ENCODE measurements at regions not wholly inside any gene's neighbourhood (a gene's known extent, or its start where the extent isn't known, plus 50 kb on each side); places are given as distances from the start of the nearest gene placed in this dataset.

GRCh38 chr10:113234481-113234880 is 284.4 kb downstream of the TCF7L2 start:
- Mint-ChIP-seq H3K4me1 (ENCODE audit: low read depth) (peaks cover 7% of the 10 kb centered on the region), H3K9me3 (ENCODE audit: low read depth) (no peaks in the 10 kb centered on the region), H3K36me3 (ENCODE audit: low read depth) (peaks cover 2% of the 10 kb centered on the region), H3K27me3 (ENCODE audit: low read depth) (no peaks in the 10 kb centered on the region), H3K4me3 (ENCODE audit: unreplicated experiment) (no peak overlapping the region), H3K27ac (ENCODE audit: unreplicated experiment) (no peak overlapping the region)
- no peak for DNase-seq (ENCODE audit: low spot score)
- TF ChIP-seq CTCF (IDR thresholded peaks at IDR 0.05): no peak

- no peaks in the 10 kb centered on the region for H3K9me3 Mint-ChIP-seq (ENCODE audit: low read depth)
- DNase-seq (ENCODE audit: low spot score): no peak
- no peak for TF ChIP-seq CTCF (IDR thresholded peaks at IDR 0.05)
- no peak overlapping the region for H3K4me3 Mint-ChIP-seq (ENCODE audit: unreplicated experiment)
- no peaks in the 10 kb centered on the region for H3K27me3 Mint-ChIP-seq (ENCODE audit: low read depth)
- H3K27ac Mint-ChIP-seq (ENCODE audit: unreplicated experiment): no peak overlapping the region
- H3K4me1 Mint-ChIP-seq (ENCODE audit: low read depth): no peaks in the 10 kb centered on the region
- H3K36me3 Mint-ChIP-seq (ENCODE audit: low read depth): peaks cover 2% of the 10 kb centered on the region
These were observed 285.5 kb downstream of the TCF7L2 start for GRCh38 chr10:113235508-113235907.

- H3K27ac Mint-ChIP-seq (ENCODE audit: unreplicated experiment): no peak overlapping the region
- no peak for TF ChIP-seq CTCF (IDR thresholded peaks at IDR 0.05)
- DNase-seq (ENCODE audit: low spot score): no peak
- peaks cover 2% of the 10 kb centered on the region for H3K36me3 Mint-ChIP-seq (ENCODE audit: low read depth)
- H3K27me3 Mint-ChIP-seq (ENCODE audit: low read depth): no peaks in the 10 kb centered on the region
- no peaks in the 10 kb centered on the region for H3K9me3 Mint-ChIP-seq (ENCODE audit: low read depth)
- H3K4me3 Mint-ChIP-seq (ENCODE audit: unreplicated experiment): no peak overlapping the region
- H3K4me1 Mint-ChIP-seq (ENCODE audit: low read depth): no peaks in the 10 kb centered on the region
These were observed 287.0 kb downstream of the TCF7L2 start for GRCh38 chr10:113236998-113237397.

- no peaks in the 10 kb centered on the region for H3K27me3 Mint-ChIP-seq (ENCODE audit: low read depth)
- H3K9me3 Mint-ChIP-seq (ENCODE audit: low read depth): no peaks in the 10 kb centered on the region
- DNase-seq (ENCODE audit: low spot score): no peak
- H3K4me3 Mint-ChIP-seq (ENCODE audit: unreplicated experiment): no peak overlapping the region
- H3K27ac Mint-ChIP-seq (ENCODE audit: unreplicated experiment): no peak overlapping the region
- H3K36me3 Mint-ChIP-seq (ENCODE audit: low read depth): peaks cover 2% of the 10 kb centered on the region
- TF ChIP-seq CTCF (IDR thresholded peaks at IDR 0.05): no peak
- H3K4me1 Mint-ChIP-seq (ENCODE audit: low read depth): no peaks in the 10 kb centered on the region
These were observed 289.7 kb downstream of the TCF7L2 start for GRCh38 chr10:113239566-113240350.

GRCh38 chr10:113240736-113241135 is 290.7 kb downstream of the TCF7L2 start:
- no peak for TF ChIP-seq CTCF (IDR thresholded peaks at IDR 0.05)
- Mint-ChIP-seq H3K9me3 (ENCODE audit: low read depth) (no peaks in the 10 kb centered on the region), H3K27ac (ENCODE audit: unreplicated experiment) (no peak overlapping the region), H3K36me3 (ENCODE audit: low read depth) (no peaks in the 10 kb centered on the region), H3K4me3 (ENCODE audit: unreplicated experiment) (no peak overlapping the region), H3K4me1 (ENCODE audit: low read depth) (no peaks in the 10 kb centered on the region), H3K27me3 (ENCODE audit: low read depth) (no peaks in the 10 kb centered on the region)
- DNase-seq (ENCODE audit: low spot score): no peak
